IPS-NIHi7 (cell line): ENCODE measurements at regions not wholly inside any gene's neighbourhood (a gene's known extent, or its start where the extent isn't known, plus 50 kb on each side); places are given as distances from the start of the nearest gene placed in this dataset.

Source experiments
- DNase-seq: peaks from one replicate; pipeline ENCODE4 v3.0.0; 2012; ENCODE audit warnings: mixed read lengths; ENCODE audit errors: extremely low spot score

GRCh38 chr20:21968486-21968885 lies 263.0 kb downstream of the PAX1 start:
- DNase-seq, result no peak

- no peak for DNase-seq
Observed at GRCh38 chr20:21967481-21967880, 262.0 kb downstream of the PAX1 start.

- no peak for DNase-seq
Observed at GRCh38 chr20:21956591-21956990, 251.1 kb downstream of the PAX1 start.

GRCh38 chr20:21947406-21947805 lies 241.9 kb downstream of the PAX1 start:
- no peak for DNase-seq

- no peak for DNase-seq
Observed at GRCh38 chr20:21944227-21944626, 238.8 kb downstream of the PAX1 start.

GRCh38 chr20:21941941-21942805 lies 236.7 kb downstream of the PAX1 start:
- no peak for DNase-seq

- DNase-seq, result peak; percentile 31
Observed at GRCh38 chr20:21936720-21937380, 231.4 kb downstream of the PAX1 start.

GRCh38 chr20:21936261-21936660 lies 230.8 kb downstream of the PAX1 start:
- no peak for DNase-seq

- DNase-seq, result no peak
Observed at GRCh38 chr20:21933526-21933925, 228.1 kb downstream of the PAX1 start.

- no peak for DNase-seq
Observed at GRCh38 chr20:21921251-21921650, 215.8 kb downstream of the PAX1 start.

GRCh38 chr20:21920211-21920610 lies 214.7 kb downstream of the PAX1 start:
- DNase-seq, result no peak

- no peak for DNase-seq
Observed at GRCh38 chr20:21918398-21918797, 212.9 kb downstream of the PAX1 start.

- no peak for DNase-seq
Observed at GRCh38 chr20:21902391-21902790, 196.9 kb downstream of the PAX1 start.

GRCh38 chr20:21901470-21902275 lies 196.2 kb downstream of the PAX1 start:
- DNase-seq, result no peak

- no peak for DNase-seq
Observed at GRCh38 chr20:21900431-21900830, 195.0 kb downstream of the PAX1 start.

GRCh38 chr20:21874921-21875320 lies 169.5 kb downstream of the PAX1 start:
- DNase-seq, result no peak

GRCh38 chr20:21874127-21874526 lies 168.7 kb downstream of the PAX1 start:
- DNase-seq, result no peak

- DNase-seq, result no peak
Observed at GRCh38 chr20:21873291-21873690, 167.8 kb downstream of the PAX1 start.

- no peak for DNase-seq
Observed at GRCh38 chr20:21867811-21868210, 162.3 kb downstream of the PAX1 start.

- no peak for DNase-seq
Observed at GRCh38 chr20:21867353-21867752, 161.9 kb downstream of the PAX1 start.

GRCh38 chr20:21862956-21863355 lies 157.5 kb downstream of the PAX1 start:
- DNase-seq, result no peak

GRCh38 chr20:21862259-21862946 lies 156.9 kb downstream of the PAX1 start:
- peak; percentile 68 for DNase-seq
